22Rv1 (cell line): ENCODE measurements at regions not wholly inside any gene's neighbourhood (a gene's known extent, or its start where the extent isn't known, plus 50 kb on each side); places are given as distances from the start of the nearest gene placed in this dataset.

Experiments
- H3K27ac ChIP-seq: fragments of 450-650 bp; 2 replicates; pipeline ENCODE4 v1.5.1; 2017
- CTCF ChIP-seq: fragments of 450-650 bp; IDR thresholded peaks from 2 replicates; pipeline ENCODE4 v1.5.1; 2017; ENCODE audit warnings: mild to moderate bottlenecking
- ZFX ChIP-seq: fragments of 450-650 bp; IDR thresholded peaks from 2 replicates; pipeline ENCODE4 v1.6.1; 2017; ENCODE audit warnings: antibody characterized with exemption, borderline replicate concordance

GRCh38 chr16:62638964-62639870 lies 603.0 kb upstream of the CDH8 start:
- H3K27ac ChIP-seq = no peak overlapping the region
- TF ChIP-seq ZFX (no peak), CTCF (no peak)

GRCh38 chr16:62638324-62638911 lies 602.2 kb upstream of the CDH8 start:
- TF ChIP-seq CTCF (no peak), ZFX (no peak)
- no peak overlapping the region for H3K27ac ChIP-seq

GRCh38 chr16:62625326-62625725 lies 589.1 kb upstream of the CDH8 start:
- no peak for TF ChIP-seq CTCF
- no peak for TF ChIP-seq ZFX

GRCh38 chr16:62620275-62620674 lies 584.0 kb upstream of the CDH8 start:
- TF ChIP-seq ZFX = no peak
- no peak for TF ChIP-seq CTCF
- H3K27ac ChIP-seq = no peak overlapping the region

More at GRCh38 chr16:62625326-62625725, 589.1 kb upstream of the CDH8 start:
- no peak overlapping the region for H3K27ac ChIP-seq

DNA sequence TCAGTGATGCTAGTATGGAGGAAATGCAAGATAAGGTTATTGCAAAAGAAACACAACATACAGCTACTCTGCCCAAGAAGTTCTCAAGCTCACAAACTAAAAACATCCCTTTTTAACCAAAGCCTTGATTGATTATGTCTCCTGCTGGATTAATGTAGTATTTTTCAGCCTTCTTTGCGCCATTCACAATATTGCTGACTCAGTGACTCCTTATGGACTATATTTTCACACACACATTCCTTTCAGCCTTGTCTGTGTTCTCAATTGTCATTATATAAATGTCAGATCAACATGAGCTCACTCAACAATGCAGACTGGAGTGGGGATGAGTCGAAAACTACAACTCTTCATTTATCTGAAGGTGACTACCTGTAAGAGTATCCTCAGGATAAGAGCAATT lies 579.3 kb upstream of the CDH8 start:
- TF ChIP-seq CTCF (no peak), ZFX (no peak)

GRCh38 chr16:62610291-62610690 lies 574.1 kb upstream of the CDH8 start:
- no peak overlapping the region for H3K27ac ChIP-seq
- no peak for TF ChIP-seq CTCF
- TF ChIP-seq ZFX = no peak

More for the DNA sequence above, 579.3 kb upstream of the CDH8 start:
- no peak overlapping the region for H3K27ac ChIP-seq

DNA sequence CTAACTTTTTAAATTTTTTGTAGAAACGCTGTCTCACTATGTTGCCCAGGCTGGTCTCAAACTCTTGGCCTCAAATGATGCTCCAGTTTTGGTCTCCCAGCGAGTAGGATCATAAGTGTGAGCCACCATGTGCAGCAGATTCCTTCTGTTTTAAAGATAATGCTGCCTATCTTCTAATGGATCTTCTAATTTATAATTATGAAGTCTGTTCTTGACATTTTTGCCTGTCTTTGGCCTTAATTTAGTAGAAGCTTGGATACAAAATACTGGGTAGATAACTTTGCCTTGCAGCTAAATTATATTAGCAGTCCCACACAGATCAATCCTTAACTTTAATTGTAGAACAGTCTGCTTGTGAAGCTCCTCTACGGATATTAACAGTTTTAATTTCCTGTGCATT lies 566.6 kb upstream of the CDH8 start:
- no peak for TF ChIP-seq CTCF
- TF ChIP-seq ZFX = no peak
- no peak overlapping the region for H3K27ac ChIP-seq
